ENCODE measurements at regions not wholly inside any gene's neighbourhood (a gene's known extent, or its start where the extent isn't known, plus 50 kb on each side); places are given as distances from the start of the nearest gene placed in this dataset.
"Not testable (repeated sequence)": the region's sequence is repeated elsewhere in the genome, so short reads cannot be mapped to it uniquely, and the experiment has no call there.

DNA sequence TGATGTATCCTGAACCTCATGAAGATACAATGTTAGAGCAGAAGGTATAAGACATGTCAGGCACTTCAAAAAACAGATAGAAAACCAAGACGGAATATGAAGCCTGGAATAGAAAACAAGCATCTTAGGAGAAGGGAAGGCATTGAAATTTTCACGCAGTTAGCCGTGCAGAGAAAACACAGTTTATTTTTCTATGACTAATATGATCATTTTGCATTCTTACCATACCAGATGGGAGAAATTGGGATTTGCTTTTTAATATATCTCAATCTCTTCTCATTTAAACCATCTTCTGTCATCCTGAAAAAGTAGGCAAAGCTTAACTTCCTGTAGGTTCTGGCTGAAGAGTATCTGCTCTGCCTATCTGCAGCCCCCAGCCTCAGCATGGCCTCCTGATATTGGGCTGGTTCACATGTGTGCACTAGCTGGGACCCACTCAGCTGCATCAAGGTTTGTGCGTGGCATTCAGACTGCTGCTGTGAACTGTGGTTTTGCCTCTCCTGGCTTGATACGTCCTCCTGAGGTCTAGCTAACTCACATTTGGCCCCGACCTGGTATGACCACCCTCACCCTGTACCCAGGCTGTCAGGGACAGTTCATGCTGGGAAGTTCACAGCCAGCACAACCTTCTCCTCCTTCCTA is 392.5 kb upstream of the SASH1 start:
- WGBS (ENCODE audit: insufficient coverage): 97% methylated on average over 4 of the region's 6 CpGs
- Histone ChIP-seq H3K9me3 (ENCODE audit: control extremely low read depth in 1 of 5, control insufficient read depth in 4 of 5, insufficient read depth in 2 of 5, low read depth in 1 of 5, low read length in 4 of 5) (peaks cover 0 to under 1% (median 0%) of the 10 kb centered on the region in 5 experiments), H3K27me3 (replicated peaks in 2 of 5; ENCODE audit: control insufficient read depth in 4 of 5, insufficient read depth in 5 of 5, low read length in 4 of 5) (peaks cover 0 to 6% (median 0%) of the 10 kb centered on the region in 5 experiments), H3K4me3 (ENCODE audit: control insufficient read depth in 1 of 7, extremely low read depth in 1 of 7, insufficient read depth in 4 of 7, low read depth in 2 of 7, low read length in 6 of 7) (no peak overlapping the region), H3K36me3 (ENCODE audit: control insufficient read depth in 4 of 4, insufficient read depth in 4 of 4, low read length in 3 of 4) (no peaks in the 10 kb centered on the region), H3K27ac (ENCODE audit: insufficient read depth in 1 of 2, low read depth in 1 of 2, low read length in 2 of 2, poor library complexity in 1 of 2, severe bottlenecking in 2 of 2) (no peak overlapping the region), H3K4me1 (ENCODE audit: control extremely low read depth in 1 of 4, control insufficient read depth in 4 of 4, insufficient read depth in 4 of 4, low read length in 3 of 4) (no peaks in the 10 kb centered on the region)
- ChIA-PET POLR2A (no interaction called here), CTCF (no interaction called here)
- DNase-seq: no peak

- H3K4me1 ChIP-seq (ENCODE audit: control extremely low read depth in 1 of 4, control insufficient read depth in 4 of 4, insufficient read depth in 4 of 4, low read length in 3 of 4): no peaks in the 10 kb centered on the region
- peaks cover 0 to 6% (median 0%) of the 10 kb centered on the region in 5 experiments for H3K27me3 ChIP-seq (replicated peaks in 2 of 5; ENCODE audit: control insufficient read depth in 4 of 5, insufficient read depth in 5 of 5, low read length in 4 of 5)
- ChIA-PET POLR2A (no interaction called here), CTCF (no interaction called here)
- no peak overlapping the region for H3K4me3 ChIP-seq (ENCODE audit: control insufficient read depth in 1 of 7, extremely low read depth in 1 of 7, insufficient read depth in 4 of 7, low read depth in 2 of 7, low read length in 6 of 7)
- no peaks in the 10 kb centered on the region for H3K36me3 ChIP-seq (ENCODE audit: control insufficient read depth in 4 of 4, insufficient read depth in 4 of 4, low read length in 3 of 4)
- WGBS (ENCODE audit: insufficient coverage): no CpG with 5 or more reads among the region's 5 CpGs
- H3K9me3 ChIP-seq (ENCODE audit: control extremely low read depth in 1 of 5, control insufficient read depth in 4 of 5, insufficient read depth in 2 of 5, low read depth in 1 of 5, low read length in 4 of 5): no peaks in the 10 kb centered on the region
- DNase-seq: no peak
- no peak overlapping the region for H3K27ac ChIP-seq (ENCODE audit: insufficient read depth in 1 of 2, low read depth in 1 of 2, low read length in 2 of 2, poor library complexity in 1 of 2, severe bottlenecking in 2 of 2)
These were observed 392.0 kb upstream of the SASH1 start for GRCh38 chr6:147950623-147950987.

DNA sequence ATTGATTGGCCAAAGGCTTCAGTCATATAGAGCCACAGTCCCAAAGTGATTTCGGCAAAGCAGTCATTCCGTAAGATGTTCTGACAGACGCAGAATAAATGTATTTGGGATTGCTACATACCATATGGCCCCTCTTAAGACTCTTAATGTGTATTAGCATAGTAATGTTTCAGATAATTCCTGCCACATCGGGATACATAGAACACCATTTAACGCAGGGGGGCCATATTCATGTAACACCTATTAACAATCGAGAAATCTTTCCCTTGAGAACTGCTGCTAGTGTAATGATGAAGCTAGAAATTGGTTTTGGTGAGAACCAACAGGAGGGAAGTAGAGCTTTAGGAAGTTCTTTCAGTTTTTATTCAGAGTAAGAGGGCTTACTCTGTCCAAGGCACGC is 390.9 kb upstream of the SASH1 start:
- 100% methylated on average over 2 of the region's 7 CpGs for WGBS (ENCODE audit: insufficient coverage)
- Histone ChIP-seq H3K4me1 (ENCODE audit: control extremely low read depth in 1 of 4, control insufficient read depth in 4 of 4, insufficient read depth in 4 of 4, low read length in 3 of 4) (no peaks in the 10 kb centered on the region), H3K4me3 (ENCODE audit: control insufficient read depth in 1 of 7, extremely low read depth in 1 of 7, insufficient read depth in 4 of 7, low read depth in 2 of 7, low read length in 6 of 7) (no peak overlapping the region), H3K27ac (ENCODE audit: insufficient read depth in 1 of 2, low read depth in 1 of 2, low read length in 2 of 2, poor library complexity in 1 of 2, severe bottlenecking in 2 of 2) (no peak overlapping the region), H3K36me3 (ENCODE audit: control insufficient read depth in 4 of 4, insufficient read depth in 4 of 4, low read length in 3 of 4) (no peaks in the 10 kb centered on the region), H3K9me3 (ENCODE audit: control extremely low read depth in 1 of 5, control insufficient read depth in 4 of 5, insufficient read depth in 2 of 5, low read depth in 1 of 5, low read length in 4 of 5) (no peaks in the 10 kb centered on the region), H3K27me3 (replicated peaks in 2 of 5; ENCODE audit: control insufficient read depth in 4 of 5, insufficient read depth in 5 of 5, low read length in 4 of 5) (peaks cover 0 to 6% (median 0%) of the 10 kb centered on the region in 5 experiments)
- ChIA-PET POLR2A (no interaction called here), CTCF (no interaction called here)
- no peak for DNase-seq

DNA sequence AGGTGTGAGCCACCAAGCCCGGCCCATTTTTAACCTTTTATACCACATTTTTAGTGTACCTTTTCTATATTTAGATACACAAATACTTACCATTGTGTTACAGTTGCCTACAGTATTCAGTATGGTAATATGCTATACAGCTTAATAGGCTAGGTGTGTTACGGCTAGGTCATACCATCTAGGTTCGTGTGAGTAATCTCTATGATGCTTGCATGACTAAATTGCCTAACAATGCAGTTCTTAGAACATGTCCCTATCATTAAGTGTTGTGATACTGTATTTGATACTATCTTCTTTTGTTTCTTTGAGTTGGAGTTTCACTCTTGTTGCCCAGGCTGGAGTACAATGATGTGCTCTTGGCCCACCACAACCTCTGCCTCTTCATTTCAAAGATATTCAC is 387.7 kb upstream of the SASH1 start:
- H3K27me3 ChIP-seq (replicated peaks in 2 of 5; ENCODE audit: control insufficient read depth in 4 of 5, insufficient read depth in 5 of 5, low read length in 4 of 5): peaks cover 0 to 4% (median 0%) of the 10 kb centered on the region in 5 experiments
- DNase-seq: no peak
- no peak overlapping the region for H3K4me3 ChIP-seq (ENCODE audit: control insufficient read depth in 1 of 7, extremely low read depth in 1 of 7, insufficient read depth in 4 of 7, low read depth in 2 of 7, low read length in 6 of 7)
- WGBS (ENCODE audit: insufficient coverage): no CpG with 5 or more reads among the region's 3 CpGs
- H3K9me3 ChIP-seq (ENCODE audit: control extremely low read depth in 1 of 5, control insufficient read depth in 4 of 5, insufficient read depth in 2 of 5, low read depth in 1 of 5, low read length in 4 of 5): no peaks in the 10 kb centered on the region
- H3K36me3 ChIP-seq (ENCODE audit: control insufficient read depth in 4 of 4, insufficient read depth in 4 of 4, low read length in 3 of 4): no peaks in the 10 kb centered on the region
- ChIA-PET CTCF (no interaction called here), POLR2A (no interaction called here)
- no peak overlapping the region for H3K27ac ChIP-seq (ENCODE audit: insufficient read depth in 1 of 2, low read depth in 1 of 2, low read length in 2 of 2, poor library complexity in 1 of 2, severe bottlenecking in 2 of 2)
- H3K4me1 ChIP-seq (ENCODE audit: control extremely low read depth in 1 of 4, control insufficient read depth in 4 of 4, insufficient read depth in 4 of 4, low read length in 3 of 4): no peaks in the 10 kb centered on the region

- H3K9me3 ChIP-seq (ENCODE audit: control extremely low read depth in 1 of 5, control insufficient read depth in 4 of 5, insufficient read depth in 2 of 5, low read depth in 1 of 5, low read length in 4 of 5): no peaks in the 10 kb centered on the region
- no peak overlapping the region for H3K4me3 ChIP-seq (ENCODE audit: control insufficient read depth in 1 of 7, extremely low read depth in 1 of 7, insufficient read depth in 4 of 7, low read depth in 2 of 7, low read length in 6 of 7)
- H3K36me3 ChIP-seq (ENCODE audit: control insufficient read depth in 4 of 4, insufficient read depth in 4 of 4, low read length in 3 of 4): no peaks in the 10 kb centered on the region
- ChIA-PET POLR2A (no interaction called here), CTCF (no interaction called here)
- H3K27ac ChIP-seq (ENCODE audit: insufficient read depth in 1 of 2, low read depth in 1 of 2, low read length in 2 of 2, poor library complexity in 1 of 2, severe bottlenecking in 2 of 2): no peak overlapping the region
- H3K27me3 ChIP-seq (replicated peaks in 2 of 5; ENCODE audit: control insufficient read depth in 4 of 5, insufficient read depth in 5 of 5, low read length in 4 of 5): no peaks in the 10 kb centered on the region
- H3K4me1 ChIP-seq (ENCODE audit: control extremely low read depth in 1 of 4, control insufficient read depth in 4 of 4, insufficient read depth in 4 of 4, low read length in 3 of 4): no peaks in the 10 kb centered on the region
- WGBS (ENCODE audit: insufficient coverage): 90% methylated on average over 2 of the region's 2 CpGs
- no peak for DNase-seq
These were observed 384.0 kb upstream of the SASH1 start for GRCh38 chr6:147958683-147959082.

GRCh38 chr6:147961481-147962141 is 381.0 kb upstream of the SASH1 start:
- Histone ChIP-seq H3K4me1 (ENCODE audit: control extremely low read depth in 1 of 4, control insufficient read depth in 4 of 4, insufficient read depth in 4 of 4, low read length in 3 of 4) (no peaks in the 10 kb centered on the region), H3K4me3 (ENCODE audit: control insufficient read depth in 1 of 7, extremely low read depth in 1 of 7, insufficient read depth in 4 of 7, low read depth in 2 of 7, low read length in 6 of 7) (no peak overlapping the region), H3K27ac (ENCODE audit: insufficient read depth in 1 of 2, low read depth in 1 of 2, low read length in 2 of 2, poor library complexity in 1 of 2, severe bottlenecking in 2 of 2) (no peak overlapping the region), H3K36me3 (ENCODE audit: control insufficient read depth in 4 of 4, insufficient read depth in 4 of 4, low read length in 3 of 4) (no peaks in the 10 kb centered on the region), H3K27me3 (replicated peaks in 2 of 5; ENCODE audit: control insufficient read depth in 4 of 5, insufficient read depth in 5 of 5, low read length in 4 of 5) (no peaks in the 10 kb centered on the region), H3K9me3 (ENCODE audit: control extremely low read depth in 1 of 5, control insufficient read depth in 4 of 5, insufficient read depth in 2 of 5, low read depth in 1 of 5, low read length in 4 of 5) (peaks cover 0 to 2% (median 0%) of the 10 kb centered on the region in 5 experiments)
- POLR2A ChIA-PET: no interaction called here
- WGBS (ENCODE audit: insufficient coverage): no CpG with 5 or more reads among the region's 2 CpGs
- CTCF ChIA-PET: no interaction called here
- no peak for DNase-seq

- H3K27me3 ChIP-seq (replicated peaks in 2 of 5; ENCODE audit: control insufficient read depth in 4 of 5, insufficient read depth in 5 of 5, low read length in 4 of 5); H3K27ac ChIP-seq (ENCODE audit: insufficient read depth in 1 of 2, low read depth in 1 of 2, low read length in 2 of 2, poor library complexity in 1 of 2, severe bottlenecking in 2 of 2); POLR2A ChIA-PET; DNase-seq; CTCF ChIA-PET; H3K36me3 ChIP-seq (ENCODE audit: control insufficient read depth in 4 of 4, insufficient read depth in 4 of 4, low read length in 3 of 4); H3K4me1 ChIP-seq (ENCODE audit: control extremely low read depth in 1 of 4, control insufficient read depth in 4 of 4, insufficient read depth in 4 of 4, low read length in 3 of 4); H3K9me3 ChIP-seq (ENCODE audit: control extremely low read depth in 1 of 5, control insufficient read depth in 4 of 5, insufficient read depth in 2 of 5, low read depth in 1 of 5, low read length in 4 of 5); H3K4me3 ChIP-seq (ENCODE audit: control insufficient read depth in 1 of 7, extremely low read depth in 1 of 7, insufficient read depth in 4 of 7, low read depth in 2 of 7, low read length in 6 of 7): not testable (repeated sequence)
- WGBS (ENCODE audit: insufficient coverage): no CpG with 5 or more reads among the region's 3 CpGs
These were observed 377.2 kb upstream of the SASH1 start for GRCh38 chr6:147965448-147965847.

Data from common myeloid progenitor, CD34-positive (primary cell).